ENCODE measurements at regions not wholly inside any gene's neighbourhood (a gene's known extent, or its start where the extent isn't known, plus 50 kb on each side); places are given as distances from the start of the nearest gene placed in this dataset.
"Not testable (repeated sequence)": the region's sequence is repeated elsewhere in the genome, so short reads cannot be mapped to it uniquely, and the experiment has no call there.

- no peak for DNase-seq (ENCODE audit: low read depth, low spot score)
- in situ Hi-C loops (cut with HindIII; ENCODE audit: low sequenced_read_pairs) = no loop called here
- H3K4me3 ChIP-seq (ENCODE audit: low read depth, low read length) = no peak overlapping the region
- TF ChIP-seq, protein P1, sequence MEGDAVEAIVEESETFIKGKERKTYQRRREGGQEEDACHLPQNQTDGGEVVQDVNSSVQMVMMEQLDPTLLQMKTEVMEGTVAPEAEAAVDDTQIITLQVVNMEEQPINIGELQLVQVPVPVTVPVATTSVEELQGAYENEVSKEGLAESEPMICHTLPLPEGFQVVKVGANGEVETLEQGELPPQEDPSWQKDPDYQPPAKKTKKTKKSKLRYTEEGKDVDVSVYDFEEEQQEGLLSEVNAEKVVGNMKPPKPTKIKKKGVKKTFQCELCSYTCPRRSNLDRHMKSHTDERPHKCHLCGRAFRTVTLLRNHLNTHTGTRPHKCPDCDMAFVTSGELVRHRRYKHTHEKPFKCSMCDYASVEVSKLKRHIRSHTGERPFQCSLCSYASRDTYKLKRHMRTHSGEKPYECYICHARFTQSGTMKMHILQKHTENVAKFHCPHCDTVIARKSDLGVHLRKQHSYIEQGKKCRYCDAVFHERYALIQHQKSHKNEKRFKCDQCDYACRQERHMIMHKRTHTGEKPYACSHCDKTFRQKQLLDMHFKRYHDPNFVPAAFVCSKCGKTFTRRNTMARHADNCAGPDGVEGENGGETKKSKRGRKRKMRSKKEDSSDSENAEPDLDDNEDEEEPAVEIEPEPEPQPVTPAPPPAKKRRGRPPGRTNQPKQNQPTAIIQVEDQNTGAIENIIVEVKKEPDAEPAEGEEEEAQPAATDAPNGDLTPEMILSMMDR (IDR thresholded peaks at IDR 0.05; ENCODE audit: low read depth, low read length) = no peak
Measured at GRCh38 chr10:43997330-43997729, 348.6 kb upstream of the ZNF32 start.

DNA sequence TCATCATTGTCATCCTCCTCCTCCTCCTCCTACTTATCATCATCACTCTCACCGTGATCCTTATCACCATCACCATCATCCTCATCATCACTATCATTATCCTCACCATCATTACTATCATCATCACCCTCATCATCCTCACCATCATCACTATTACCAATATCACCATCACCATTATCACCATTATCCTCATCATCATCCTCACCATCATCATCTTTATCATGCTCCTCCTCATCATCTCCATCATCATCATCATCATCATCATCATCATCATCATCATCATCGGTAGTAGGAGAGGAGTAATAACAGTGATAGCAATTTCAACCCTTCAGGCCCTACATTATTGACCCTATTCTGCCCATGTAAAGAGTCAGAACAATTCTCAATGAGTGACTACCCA lies 345.9 kb upstream of the ZNF32 start:
- in situ Hi-C loops (cut with HindIII; ENCODE audit: low sequenced_read_pairs) = no loop called here
- no peak for DNase-seq (ENCODE audit: low read depth, low spot score)
- no peak overlapping the region for H3K4me3 ChIP-seq (ENCODE audit: low read depth, low read length)
- TF ChIP-seq, protein P1 (IDR thresholded peaks at IDR 0.05; ENCODE audit: low read depth, low read length) = no peak

GRCh38 chr10:43992816-43993215 lies 344.1 kb upstream of the ZNF32 start:
- H3K4me3 ChIP-seq (ENCODE audit: low read depth, low read length); DNase-seq (ENCODE audit: low read depth, low spot score); in situ Hi-C loops (cut with HindIII; ENCODE audit: low sequenced_read_pairs): not testable (repeated sequence)

- TF ChIP-seq, protein P1 (IDR thresholded peaks at IDR 0.05; ENCODE audit: low read depth, low read length) = no peak
- no peak for DNase-seq (ENCODE audit: low read depth, low spot score)
- in situ Hi-C loops (cut with HindIII; ENCODE audit: low sequenced_read_pairs) = no loop called here
- H3K4me3 ChIP-seq (ENCODE audit: low read depth, low read length) = no peak overlapping the region
Measured at GRCh38 chr10:43986374-43986773, 337.7 kb upstream of the ZNF32 start.

DNA sequence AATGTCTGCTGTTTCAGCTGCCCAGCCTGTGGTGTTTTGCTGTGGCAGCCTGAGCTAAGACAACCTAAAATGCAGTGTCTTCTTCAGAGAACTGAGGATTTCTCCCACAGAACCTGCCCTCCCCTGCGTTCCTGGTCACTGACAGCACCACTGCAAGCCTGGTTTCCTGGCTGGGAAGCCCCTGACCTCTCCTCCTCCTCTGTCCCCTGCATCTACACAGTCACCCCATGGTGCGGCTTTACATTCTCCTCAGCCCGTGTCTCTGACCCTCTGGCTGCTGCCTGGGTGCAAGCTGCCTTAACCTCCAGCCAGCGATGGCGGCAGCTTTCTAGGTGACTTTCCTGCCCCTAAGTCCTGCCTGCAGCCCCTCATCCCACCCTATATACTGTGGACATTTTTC lies 337.3 kb upstream of the ZNF32 start:
- TF ChIP-seq, protein P1 (IDR thresholded peaks at IDR 0.05; ENCODE audit: low read depth, low read length) = no peak
- in situ Hi-C loops (cut with HindIII; ENCODE audit: low sequenced_read_pairs) = no loop called here
- DNase-seq (ENCODE audit: low read depth, low spot score) = no peak
- H3K4me3 ChIP-seq (ENCODE audit: low read depth, low read length) = no peak overlapping the region

- in situ Hi-C loops (cut with HindIII; ENCODE audit: low sequenced_read_pairs) = no loop called here
- no peak overlapping the region for H3K4me3 ChIP-seq (ENCODE audit: low read depth, low read length)
- no peak for DNase-seq (ENCODE audit: low read depth, low spot score)
- TF ChIP-seq, protein P1 (IDR thresholded peaks at IDR 0.05; ENCODE audit: low read depth, low read length) = no peak
Measured at GRCh38 chr10:43983856-43984271, 335.2 kb upstream of the ZNF32 start.

- H3K4me3 ChIP-seq (ENCODE audit: low read depth, low read length) = no peak overlapping the region
- TF ChIP-seq, protein P1 (IDR thresholded peaks at IDR 0.05; ENCODE audit: low read depth, low read length) = no peak
- no peak for DNase-seq (ENCODE audit: low read depth, low spot score)
- in situ Hi-C loops (cut with HindIII; ENCODE audit: low sequenced_read_pairs) = no loop called here
Measured at GRCh38 chr10:43983405-43983804, 334.7 kb upstream of the ZNF32 start.
